Chondrocyte (in vitro differentiated cells): ENCODE measurements at regions not wholly inside any gene's neighbourhood (a gene's known extent, or its start where the extent isn't known, plus 50 kb on each side); places are given as distances from the start of the nearest gene placed in this dataset.

Source experiments
- DNase-seq: peaks from one replicate; pipeline ENCODE4 v3.0.0; 2021; ENCODE audit warnings: mixed read lengths, low spot score
- H3K27ac Mint-ChIP-seq: one replicate; pipeline ENCODE4 v1.8.0; 2021; ENCODE audit warnings: mild to moderate bottlenecking, moderate library complexity, mixed read lengths; ENCODE audit not compliant: unreplicated experiment
- H3K27me3 Mint-ChIP-seq: 2 replicates; pipeline ENCODE4 v1.8.0; 2021; ENCODE audit warnings: low read depth, mixed read lengths
- H3K36me3 Mint-ChIP-seq: 2 replicates; pipeline ENCODE4 v1.8.0; 2021; ENCODE audit warnings: low read depth, mixed read lengths
- H3K4me1 Mint-ChIP-seq: 2 replicates; pipeline ENCODE4 v1.8.0; 2021; ENCODE audit warnings: low read depth, mild to moderate bottlenecking, mixed read lengths
- H3K4me3 Mint-ChIP-seq: one replicate; pipeline ENCODE4 v1.8.0; 2021; ENCODE audit warnings: mild to moderate bottlenecking, moderate library complexity, mixed read lengths; ENCODE audit not compliant: unreplicated experiment
- H3K9me3 Mint-ChIP-seq: 2 replicates; pipeline ENCODE4 v1.8.0; 2021; ENCODE audit warnings: low read depth, mixed read lengths
- TF ChIP-seq, protein P1 (sequence below): fragments of 200-600 bp; sonication (generic); IDR thresholded peaks from 2 replicates; pipeline ENCODE4 v1.5.0; 2021; ENCODE audit warnings: antibody characterized with exemption, mild to moderate bottlenecking, moderate library complexity

DNA sequence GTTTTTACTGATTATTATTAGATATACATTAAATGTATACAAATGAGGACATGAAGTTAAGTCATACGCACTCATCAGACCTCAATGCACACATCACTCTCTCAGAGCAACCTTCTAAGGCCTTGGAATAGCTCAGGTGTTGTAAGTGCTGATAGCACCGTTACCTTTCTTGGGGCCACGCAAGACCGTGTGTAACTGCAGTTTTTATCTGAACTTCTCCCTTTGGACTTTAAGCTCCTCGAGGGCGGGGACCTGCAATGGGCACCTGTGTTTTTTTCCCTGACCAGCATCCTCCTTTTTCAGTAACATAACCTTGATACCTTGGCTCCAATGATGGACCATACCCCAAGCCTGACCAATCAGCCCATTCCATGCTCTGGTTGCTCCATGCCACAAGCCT lies 136.5 kb upstream of the TMCC3 start:
- DNase-seq, result no peak
- TF ChIP-seq, protein P1, sequence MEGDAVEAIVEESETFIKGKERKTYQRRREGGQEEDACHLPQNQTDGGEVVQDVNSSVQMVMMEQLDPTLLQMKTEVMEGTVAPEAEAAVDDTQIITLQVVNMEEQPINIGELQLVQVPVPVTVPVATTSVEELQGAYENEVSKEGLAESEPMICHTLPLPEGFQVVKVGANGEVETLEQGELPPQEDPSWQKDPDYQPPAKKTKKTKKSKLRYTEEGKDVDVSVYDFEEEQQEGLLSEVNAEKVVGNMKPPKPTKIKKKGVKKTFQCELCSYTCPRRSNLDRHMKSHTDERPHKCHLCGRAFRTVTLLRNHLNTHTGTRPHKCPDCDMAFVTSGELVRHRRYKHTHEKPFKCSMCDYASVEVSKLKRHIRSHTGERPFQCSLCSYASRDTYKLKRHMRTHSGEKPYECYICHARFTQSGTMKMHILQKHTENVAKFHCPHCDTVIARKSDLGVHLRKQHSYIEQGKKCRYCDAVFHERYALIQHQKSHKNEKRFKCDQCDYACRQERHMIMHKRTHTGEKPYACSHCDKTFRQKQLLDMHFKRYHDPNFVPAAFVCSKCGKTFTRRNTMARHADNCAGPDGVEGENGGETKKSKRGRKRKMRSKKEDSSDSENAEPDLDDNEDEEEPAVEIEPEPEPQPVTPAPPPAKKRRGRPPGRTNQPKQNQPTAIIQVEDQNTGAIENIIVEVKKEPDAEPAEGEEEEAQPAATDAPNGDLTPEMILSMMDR, result no peak
- Mint-ChIP-seq H3K27ac (no peak overlapping the region), H3K4me3 (no peak overlapping the region), H3K36me3 (peaks cover 2% of the 10 kb centered on the region), H3K9me3 (peaks cover 5% of the 10 kb centered on the region), H3K27me3 (peaks cover 9% of the 10 kb centered on the region), H3K4me1 (peaks cover 11% of the 10 kb centered on the region)

DNA sequence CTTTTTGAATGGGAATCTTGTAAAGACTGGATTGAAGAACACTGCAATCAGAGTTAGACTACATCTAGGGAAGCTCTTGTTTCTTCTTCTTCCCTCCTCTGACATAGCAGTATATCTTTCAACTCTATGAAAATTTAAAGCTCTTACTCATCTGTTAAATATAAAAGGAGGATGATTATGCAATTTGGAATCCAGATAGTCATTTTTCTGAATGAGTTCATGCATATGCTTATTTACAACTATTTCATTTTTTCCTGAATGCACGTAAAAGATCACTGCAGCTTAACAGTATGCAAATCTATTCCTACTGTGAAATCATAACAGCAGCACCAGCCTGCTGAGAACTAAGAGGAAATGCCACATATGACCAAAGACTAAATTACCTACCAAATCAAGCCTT lies 133.5 kb upstream of the TMCC3 start:
- peaks cover 15% of the 10 kb centered on the region for H3K4me1 Mint-ChIP-seq
- peaks cover 8% of the 10 kb centered on the region for H3K9me3 Mint-ChIP-seq
- no peak overlapping the region for H3K27ac Mint-ChIP-seq
- H3K4me3 Mint-ChIP-seq, result no peak overlapping the region
- H3K27me3 Mint-ChIP-seq, result peaks cover 14% of the 10 kb centered on the region
- DNase-seq, result no peak
- peaks cover 2% of the 10 kb centered on the region for H3K36me3 Mint-ChIP-seq
- TF ChIP-seq, protein P1, result no peak

DNA sequence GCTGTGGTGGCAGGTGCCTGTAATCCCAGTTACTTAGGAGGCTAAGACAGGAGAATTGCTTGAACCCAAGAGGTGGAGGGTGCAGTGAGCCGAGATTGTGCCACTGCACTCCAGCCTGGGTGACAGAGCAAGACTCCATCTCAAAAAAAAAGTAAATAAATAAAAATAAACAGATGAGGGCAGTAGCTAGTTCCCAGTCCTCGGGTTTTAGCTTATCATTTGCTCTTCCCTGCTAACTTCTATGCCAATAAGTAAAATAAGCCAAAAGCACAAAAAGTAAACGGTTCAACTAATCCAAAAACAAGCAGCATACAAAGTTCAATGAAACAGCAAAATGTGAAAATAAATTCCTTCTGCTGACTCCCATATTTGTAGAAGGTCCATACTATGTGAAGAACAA lies 133.0 kb upstream of the TMCC3 start:
- H3K36me3 Mint-ChIP-seq, result peaks cover 2% of the 10 kb centered on the region
- peaks cover 15% of the 10 kb centered on the region for H3K4me1 Mint-ChIP-seq
- H3K27me3 Mint-ChIP-seq, result peaks cover 14% of the 10 kb centered on the region
- H3K4me3 Mint-ChIP-seq, result no peak overlapping the region
- DNase-seq, result no peak
- TF ChIP-seq, protein P1, result no peak
- peaks cover 8% of the 10 kb centered on the region for H3K9me3 Mint-ChIP-seq
- H3K27ac Mint-ChIP-seq, result no peak overlapping the region

DNA sequence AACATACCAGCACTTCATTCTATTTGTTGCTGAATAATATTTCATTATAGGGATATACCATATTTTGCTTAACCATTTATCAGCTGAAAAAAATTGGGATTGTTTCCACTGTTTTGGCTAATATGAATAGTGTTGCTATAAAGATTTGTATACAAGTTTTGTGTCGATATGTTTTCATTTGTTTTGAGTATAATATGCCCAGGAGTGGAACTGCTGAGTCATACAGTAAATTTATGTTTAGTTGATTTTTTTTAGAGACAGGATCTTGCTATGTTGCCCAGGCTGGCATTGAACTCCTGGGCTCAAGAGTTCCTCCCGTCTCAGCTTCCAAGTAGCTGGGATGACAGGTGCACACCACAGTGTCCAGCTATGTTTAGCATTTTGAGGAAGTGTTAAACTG lies 131.5 kb upstream of the TMCC3 start:
- no peak for DNase-seq
- Mint-ChIP-seq H3K9me3 (peaks cover 8% of the 10 kb centered on the region), H3K36me3 (peaks cover 2% of the 10 kb centered on the region), H3K4me3 (no peak overlapping the region), H3K27me3 (peaks cover 26% of the 10 kb centered on the region), H3K27ac (no peak overlapping the region), H3K4me1 (peaks cover 15% of the 10 kb centered on the region)
- TF ChIP-seq, protein P1, result no peak

DNA sequence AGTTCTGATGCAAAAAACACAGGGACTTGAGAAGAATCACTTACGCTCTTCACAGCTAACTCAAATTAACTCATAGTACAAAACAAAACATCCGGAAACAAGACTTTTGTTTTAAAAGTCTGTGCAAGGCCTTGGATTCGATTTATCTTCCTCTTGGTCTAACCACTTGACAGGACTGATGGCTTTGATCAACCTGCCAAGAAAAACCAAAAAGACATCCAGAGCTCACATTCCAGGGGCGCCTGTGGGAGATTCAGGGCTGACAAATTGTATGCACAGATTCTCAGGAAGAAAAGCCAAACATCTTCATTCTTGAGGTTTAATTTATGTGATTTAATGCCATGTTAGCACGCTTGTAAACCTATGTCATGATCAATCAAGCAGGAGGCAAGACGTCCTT lies 129.1 kb upstream of the TMCC3 start:
- no peaks in the 10 kb centered on the region for H3K36me3 Mint-ChIP-seq
- TF ChIP-seq, protein P1, result no peak
- H3K4me1 Mint-ChIP-seq, result peaks cover 15% of the 10 kb centered on the region
- H3K9me3 Mint-ChIP-seq, result peaks cover 8% of the 10 kb centered on the region
- H3K27me3 Mint-ChIP-seq, result peaks cover 45% of the 10 kb centered on the region
- H3K27ac Mint-ChIP-seq, result no peak overlapping the region
- no peak overlapping the region for H3K4me3 Mint-ChIP-seq
- DNase-seq, result no peak
